ENCODE measurements at regions not wholly inside any gene's neighbourhood (a gene's known extent, or its start where the extent isn't known, plus 50 kb on each side); places are given as distances from the start of the nearest gene placed in this dataset.

GRCh38 chr4:153044036-153044435 lies 107.9 kb downstream of the FHDC1 start:
- Histone ChIP-seq H3K27ac (no peak overlapping the region), H3K9me3 (peaks cover 6% of the 10 kb centered on the region), H3K27me3 (no peaks in the 10 kb centered on the region), H3K4me3 (no peak overlapping the region), H3K4me1 (no peaks in the 10 kb centered on the region), H3K36me3 (no peaks in the 10 kb centered on the region)
- TF ChIP-seq CTCF (IDR thresholded peaks at IDR 0.05) (no peak), POLR2AphosphoS5 (IDR thresholded peaks at IDR 0.05) (no peak), POLR2A (IDR thresholded peaks at IDR 0.05) (no peak), EP300 (IDR thresholded peaks at IDR 0.05) (no peak)
- no peak for DNase-seq (ENCODE audit: low spot score in 2 of 2)
- WGBS: 71% methylated on average over 1 of the region's 1 CpG

- no peaks in the 10 kb centered on the region for H3K4me1 ChIP-seq
- DNase-seq (ENCODE audit: low spot score in 2 of 2): no peak
- H3K27ac ChIP-seq: no peak overlapping the region
- H3K9me3 ChIP-seq: peaks cover 6% of the 10 kb centered on the region
- H3K36me3 ChIP-seq: no peaks in the 10 kb centered on the region
- no peak for TF ChIP-seq EP300 (IDR thresholded peaks at IDR 0.05)
- no peaks in the 10 kb centered on the region for H3K27me3 ChIP-seq
- no peak overlapping the region for H3K4me3 ChIP-seq
- WGBS: 63% methylated on average over 4 of the region's 4 CpGs
Measured at GRCh38 chr4:153045111-153045982, 109.2 kb downstream of the FHDC1 start.

- WGBS: 79% methylated on average over 3 of the region's 3 CpGs
- H3K4me3 ChIP-seq: no peak overlapping the region
Measured at GRCh38 chr4:153058671-153059060, 122.5 kb downstream of the FHDC1 start.

GRCh38 chr4:153060196-153060595 lies 124.1 kb downstream of the FHDC1 start:
- TF ChIP-seq EP300 (IDR thresholded peaks at IDR 0.05) (no peak), POLR2A (IDR thresholded peaks at IDR 0.05) (no peak), CTCF (IDR thresholded peaks at IDR 0.05) (no peak)
- H3K27ac ChIP-seq: no peak overlapping the region
- no peak overlapping the region for H3K4me3 ChIP-seq
- H3K9me3 ChIP-seq: no peaks in the 10 kb centered on the region
- WGBS: 85% methylated on average over 6 of the region's 6 CpGs
- H3K27me3 ChIP-seq: peaks cover 10% of the 10 kb centered on the region
- H3K36me3 ChIP-seq: no peaks in the 10 kb centered on the region
- no peak for DNase-seq (ENCODE audit: low spot score in 2 of 2)
- peaks cover 4% of the 10 kb centered on the region for H3K4me1 ChIP-seq

More at GRCh38 chr4:153058671-153059060, 122.5 kb downstream of the FHDC1 start:
- H3K27ac ChIP-seq: no peak overlapping the region
- TF ChIP-seq POLR2A (IDR thresholded peaks at IDR 0.05) (no peak), POLR2AphosphoS5 (IDR thresholded peaks at IDR 0.05) (no peak), CTCF (IDR thresholded peaks at IDR 0.05) (no peak), EP300 (IDR thresholded peaks at IDR 0.05) (no peak)
- no peaks in the 10 kb centered on the region for H3K4me1 ChIP-seq
- DNase-seq (ENCODE audit: low spot score in 2 of 2): no peak
- H3K36me3 ChIP-seq: no peaks in the 10 kb centered on the region
- H3K27me3 ChIP-seq: peaks cover 10% of the 10 kb centered on the region
- H3K9me3 ChIP-seq: no peaks in the 10 kb centered on the region

GRCh38 chr4:153061971-153062370 lies 125.8 kb downstream of the FHDC1 start:
- H3K27ac ChIP-seq: no peak overlapping the region
- 98% methylated on average over 2 of the region's 2 CpGs for WGBS
- no peak for TF ChIP-seq CTCF (IDR thresholded peaks at IDR 0.05)
- TF ChIP-seq POLR2A (IDR thresholded peaks at IDR 0.05): no peak
- no peak for TF ChIP-seq EP300 (IDR thresholded peaks at IDR 0.05)
- peaks cover under 1% of the 10 kb centered on the region for H3K27me3 ChIP-seq
- DNase-seq (ENCODE audit: low spot score in 2 of 2): no peak
- peaks cover 8% of the 10 kb centered on the region for H3K4me1 ChIP-seq
- H3K4me3 ChIP-seq: no peak overlapping the region
- H3K36me3 ChIP-seq: no peaks in the 10 kb centered on the region
- no peaks in the 10 kb centered on the region for H3K9me3 ChIP-seq

Measured in suprapubic skin (tissue), 4 donors.